WTC11 (cell line): ENCODE measurements at regions not wholly inside any gene's neighbourhood (a gene's known extent, or its start where the extent isn't known, plus 50 kb on each side); places are given as distances from the start of the nearest gene placed in this dataset.

Source experiments
- ATAC-seq: fragments of 200-7000 bp; cut with Tn5 transposase; 2 replicates; pipeline ENCODE4 v1.10.0; 2021; ENCODE audit warnings: mild to moderate bottlenecking, moderate library complexity
- CTCF ChIA-PET: fragments of 300-600 bp; sonication (Branson Sonifier 250); formaldehyde crosslinking; loops from one replicate; lab custom pipeline; 2021; ENCODE audit warnings: antibody characterized with exemption; lab: Charles Lee
- POLR2A ChIA-PET: fragments of 350-600 bp; sonication (Branson Sonifier 250); formaldehyde crosslinking; loops from one replicate; lab custom pipeline; 2021; ENCODE audit warnings: antibody characterized with exemption; lab: Charles Lee
- DNase-seq: peaks from one replicate; pipeline ENCODE4 v3.0.0; 2021; ENCODE audit warnings: low spot score
- H3K27ac Mint-ChIP-seq: 2 replicates; pipeline ENCODE4 v1.8.0; 2021; ENCODE audit warnings: mixed read lengths
- H3K27me3 Mint-ChIP-seq: 2 replicates; pipeline ENCODE4 v1.8.0; 2021; ENCODE audit warnings: low read depth, mild to moderate bottlenecking, moderate library complexity, mixed read lengths
- H3K36me3 Mint-ChIP-seq: 2 replicates; pipeline ENCODE4 v1.8.0; 2021; ENCODE audit warnings: mixed read lengths
- H3K4me1 Mint-ChIP-seq: 2 replicates; pipeline ENCODE4 v1.8.0; 2022; ENCODE audit warnings: mixed read lengths
- H3K4me3 Mint-ChIP-seq: 2 replicates; pipeline ENCODE4 v1.8.0; 2021; ENCODE audit warnings: mild to moderate bottlenecking, moderate library complexity, mixed read lengths
- H3K9me3 Mint-ChIP-seq: 2 replicates; pipeline ENCODE4 v1.8.0; 2021; ENCODE audit warnings: mixed read lengths
- ATF6 ChIP-seq: sonication (generic); formaldehyde crosslinking; IDR thresholded peaks from 2 replicates; pipeline ENCODE4 v1.8.1; 2023; ENCODE audit warnings: mild to moderate bottlenecking, missing genetic modification reagents
- E2F5 ChIP-seq: sonication (generic); formaldehyde crosslinking; IDR thresholded peaks from 2 replicates; pipeline ENCODE4 v1.8.1; 2022; ENCODE audit warnings: mild to moderate bottlenecking, moderate library complexity, missing genetic modification reagents
- JAZF1 ChIP-seq: fragments of 250-450 bp; sonication (Bioruptor Pico); IDR thresholded peaks from 2 replicates; pipeline ENCODE4 v1.9.0; 2021; ENCODE audit warnings: moderate library complexity, mild to moderate bottlenecking, inconsistent platforms
- MXD4 ChIP-seq: fragments of 250-450 bp; sonication (Bioruptor Pico); IDR thresholded peaks from 2 replicates; pipeline ENCODE4 v1.8.0; 2021; ENCODE audit warnings: mild to moderate bottlenecking, moderate library complexity, borderline replicate concordance
- NFE2L1 ChIP-seq: sonication (generic); formaldehyde crosslinking; IDR thresholded peaks from 2 replicates; pipeline ENCODE4 v1.8.1; 2023; ENCODE audit warnings: missing genetic modification reagents
- NR2C2 ChIP-seq: sonication (generic); formaldehyde crosslinking; IDR thresholded peaks from 2 replicates; pipeline ENCODE4 v1.8.0; 2022; ENCODE audit warnings: mild to moderate bottlenecking, missing genetic modification reagents
- OVOL2 ChIP-seq: fragments of 250-450 bp; sonication (Bioruptor Pico); IDR thresholded peaks from 2 replicates; pipeline ENCODE4 v1.9.0; 2021; ENCODE audit warnings: mild to moderate bottlenecking, borderline replicate concordance
- RELA ChIP-seq: sonication (generic); formaldehyde crosslinking; IDR thresholded peaks from 2 replicates; pipeline ENCODE4 v1.8.1; 2022; ENCODE audit warnings: missing genetic modification reagents, mild to moderate bottlenecking, borderline replicate concordance
- SP1 ChIP-seq: sonication (generic); formaldehyde crosslinking; conservative IDR thresholded peaks from 2 replicates; pipeline ENCODE4 v1.8.1; 2022; ENCODE audit warnings: missing genetic modification reagents
- STAT6 ChIP-seq: sonication (generic); formaldehyde crosslinking; conservative IDR thresholded peaks from 2 replicates; pipeline ENCODE4 v1.8.1; 2023; ENCODE audit warnings: mild to moderate bottlenecking, low read depth, missing genetic modification reagents, moderate library complexity
- TEAD4 ChIP-seq: sonication (generic); formaldehyde crosslinking; IDR thresholded peaks from 2 replicates; pipeline ENCODE4 v1.8.0; 2022; ENCODE audit warnings: mild to moderate bottlenecking, missing genetic modification reagents
- USF2 ChIP-seq: sonication (generic); formaldehyde crosslinking; IDR thresholded peaks from 2 replicates; pipeline ENCODE4 v1.8.1; 2023; ENCODE audit warnings: mild to moderate bottlenecking, missing genetic modification reagents, moderate library complexity
- ZNF121 ChIP-seq: sonication (generic); formaldehyde crosslinking; IDR thresholded peaks from 2 replicates; pipeline ENCODE4 v1.8.0; 2023; ENCODE audit warnings: missing genetic modification reagents
- ZNF219 ChIP-seq: sonication (generic); formaldehyde crosslinking; IDR thresholded peaks from 2 replicates; pipeline ENCODE4 v1.8.0; 2023; ENCODE audit warnings: missing genetic modification reagents, mild to moderate bottlenecking, borderline replicate concordance
- ZNF232 ChIP-seq: sonication (generic); formaldehyde crosslinking; IDR thresholded peaks from 2 replicates; pipeline ENCODE4 v1.8.0; 2022; ENCODE audit warnings: mild to moderate bottlenecking, missing genetic modification reagents
- ZNF512 ChIP-seq: sonication (generic); formaldehyde crosslinking; IDR thresholded peaks from 2 replicates; pipeline ENCODE4 v1.8.1; 2022; ENCODE audit warnings: missing genetic modification reagents, borderline replicate concordance
- ZNF532 ChIP-seq: fragments of 250-450 bp; sonication (Bioruptor Pico); IDR thresholded peaks from 2 replicates; pipeline ENCODE4 v1.9.0; 2021; ENCODE audit warnings: mild to moderate bottlenecking, borderline replicate concordance
- ZNF671 ChIP-seq: fragments of 250-450 bp; sonication (Bioruptor Pico); IDR thresholded peaks from 2 replicates; pipeline ENCODE4 v1.8.0; 2021; ENCODE audit warnings: mild to moderate bottlenecking

GRCh38 chr7:25803117-25803887, 348.7 kb upstream of the NFE2L3 start (continued):
- TF ChIP-seq ATF6, result no peak
- TF ChIP-seq MXD4 (CRISPR knock-in tag), result no peak
- no peak for TF ChIP-seq NFE2L1 (CRISPR knock-in tag)
- no peak for TF ChIP-seq ZNF121
- no peak for TF ChIP-seq ZNF532
- no peak for TF ChIP-seq ZNF219 (CRISPR knock-in tag)
- TF ChIP-seq USF2, result no peak
- no peak for TF ChIP-seq ZNF671 (CRISPR knock-in tag)
- TF ChIP-seq STAT6 (CRISPR knock-in tag), result no peak
- no peak for TF ChIP-seq ZNF232
- no peak for TF ChIP-seq OVOL2 (CRISPR knock-in tag)
- no peak for TF ChIP-seq JAZF1 (CRISPR knock-in tag)

- Mint-ChIP-seq H3K4me3 (no peak overlapping the region), H3K4me1 (no peaks in the 10 kb centered on the region), H3K36me3 (no peaks in the 10 kb centered on the region), H3K9me3 (no peaks in the 10 kb centered on the region), H3K27ac (no peak overlapping the region), H3K27me3 (no peaks in the 10 kb centered on the region)
- ATAC-seq (no peak), DNase-seq (no peak)
- ChIA-PET POLR2A (no interaction called here), CTCF (no interaction called here)
- TF ChIP-seq E2F5 (CRISPR knock-in tag), result no peak
- no peak for TF ChIP-seq STAT6 (CRISPR knock-in tag)
- TF ChIP-seq TEAD4 (CRISPR knock-in tag), result no peak
- no peak for TF ChIP-seq ZNF512 (CRISPR knock-in tag)
- no peak for TF ChIP-seq OVOL2 (CRISPR knock-in tag)
- no peak for TF ChIP-seq SP1 (CRISPR knock-in tag)
- no peak for TF ChIP-seq NR2C2
- TF ChIP-seq ATF6, result no peak
- TF ChIP-seq RELA, result no peak
These were observed 347.8 kb upstream of the NFE2L3 start for GRCh38 chr7:25804154-25804553.
